ENCODE measurements at regions not wholly inside any gene's neighbourhood (a gene's known extent, or its start where the extent isn't known, plus 50 kb on each side); places are given as distances from the start of the nearest gene placed in this dataset.
"Not testable (repeated sequence)": the region's sequence is repeated elsewhere in the genome, so short reads cannot be mapped to it uniquely, and the experiment has no call there.

- DNase-seq (ENCODE audit: low read depth in 1 of 2, low spot score in 1 of 2): no peak
Observed at GRCh38 chr17:53496356-53496755, 326.4 kb upstream of the KIF2B start.

- no peak for DNase-seq (ENCODE audit: low read depth in 1 of 2, low spot score in 1 of 2)
Observed at GRCh38 chr17:53492532-53492931, 330.2 kb upstream of the KIF2B start.

- no peak for DNase-seq (ENCODE audit: low read depth in 1 of 2, low spot score in 1 of 2)
Observed at GRCh38 chr17:53490447-53490968, 332.2 kb upstream of the KIF2B start.

- no peak for DNase-seq (ENCODE audit: low read depth in 1 of 2, low spot score in 1 of 2)
Observed at GRCh38 chr17:53483704-53484103, 339.0 kb upstream of the KIF2B start.

- DNase-seq (ENCODE audit: low read depth in 1 of 2, low spot score in 1 of 2): no peak
Observed at GRCh38 chr17:53475002-53475401, 347.7 kb upstream of the KIF2B start.

- DNase-seq (ENCODE audit: low read depth in 1 of 2, low spot score in 1 of 2): no peak
Observed at GRCh38 chr17:53472586-53472985, 350.1 kb upstream of the KIF2B start.

GRCh38 chr17:53471514-53471913 is 351.2 kb upstream of the KIF2B start:
- no peak for DNase-seq (ENCODE audit: low read depth in 1 of 2, low spot score in 1 of 2)

- no peak for DNase-seq (ENCODE audit: low read depth in 1 of 2, low spot score in 1 of 2)
Observed at GRCh38 chr17:53470626-53471025, 352.1 kb upstream of the KIF2B start.

- DNase-seq (ENCODE audit: low read depth in 1 of 2, low spot score in 1 of 2): no peak
Observed at GRCh38 chr17:53466733-53467132, 356.0 kb upstream of the KIF2B start.

GRCh38 chr17:53464396-53464795 is 358.3 kb upstream of the KIF2B start:
- not testable (repeated sequence) for DNase-seq (ENCODE audit: low read depth in 1 of 2, low spot score in 1 of 2)

GRCh38 chr17:53463363-53463762 is 359.4 kb upstream of the KIF2B start:
- no peak for DNase-seq (ENCODE audit: low read depth in 1 of 2, low spot score in 1 of 2)

- DNase-seq (ENCODE audit: low read depth in 1 of 2, low spot score in 1 of 2): no peak
Observed at GRCh38 chr17:53462393-53462811, 360.3 kb upstream of the KIF2B start.

- DNase-seq (ENCODE audit: low read depth in 1 of 2, low spot score in 1 of 2): not testable (repeated sequence)
Observed at GRCh38 chr17:53455943-53456342, 366.8 kb upstream of the KIF2B start.

- no peak for DNase-seq (ENCODE audit: low read depth in 1 of 2, low spot score in 1 of 2)
Observed at GRCh38 chr17:53454337-53454736, 368.4 kb upstream of the KIF2B start.

- no peak for DNase-seq (ENCODE audit: low read depth in 1 of 2, low spot score in 1 of 2)
Observed at GRCh38 chr17:53449324-53449723, 373.4 kb upstream of the KIF2B start.

GRCh38 chr17:53428913-53429312 is 393.8 kb upstream of the KIF2B start:
- no peak for DNase-seq (ENCODE audit: low read depth in 1 of 2, low spot score in 1 of 2)

GRCh38 chr17:53426505-53426904 is 396.2 kb upstream of the KIF2B start:
- DNase-seq (ENCODE audit: low read depth in 1 of 2, low spot score in 1 of 2): no peak

GRCh38 chr17:53420035-53420641 is 402.6 kb upstream of the KIF2B start:
- DNase-seq (ENCODE audit: low read depth in 1 of 2, low spot score in 1 of 2): no peak

- DNase-seq (ENCODE audit: low read depth in 1 of 2, low spot score in 1 of 2): no peak
Observed at GRCh38 chr17:53409588-53409987, 413.1 kb upstream of the KIF2B start.

- no peak for DNase-seq (ENCODE audit: low read depth in 1 of 2, low spot score in 1 of 2)
Observed at GRCh38 chr17:53406907-53407306, 415.8 kb upstream of the KIF2B start.

GRCh38 chr17:53391197-53391596 is 431.5 kb upstream of the KIF2B start:
- DNase-seq (ENCODE audit: low read depth in 1 of 2, low spot score in 1 of 2): no peak

- no peak for DNase-seq (ENCODE audit: low read depth in 1 of 2, low spot score in 1 of 2)
Observed at GRCh38 chr17:53390575-53390974, 432.2 kb upstream of the KIF2B start.

GRCh38 chr17:53387745-53388144 is 435.0 kb upstream of the KIF2B start:
- no peak for DNase-seq (ENCODE audit: low read depth in 1 of 2, low spot score in 1 of 2)
